PC-9 (cell line): ENCODE measurements at regions not wholly inside any gene's neighbourhood (a gene's known extent, or its start where the extent isn't known, plus 50 kb on each side); places are given as distances from the start of the nearest gene placed in this dataset.

Source experiments
- BruUV-seq: library from RNA; stranded (reverse); fragments of 400-500 nt; replicated peaks from 2 replicates; lab custom pipeline; 2021; lab: Mats Ljungman, UMichigan
- CTCF ChIA-PET: fragments of 300-600 bp; sonication (Branson Sonifier 250); formaldehyde crosslinking; loops from one replicate; lab custom pipeline; 2022; ENCODE audit warnings: antibody characterized with exemption; lab: Charles Lee
- POLR2A ChIA-PET: fragments of 300-600 bp; sonication (Branson Sonifier 250); formaldehyde crosslinking; loops from one replicate; lab custom pipeline; 2022; ENCODE audit warnings: antibody characterized with exemption; ENCODE audit not compliant: unreplicated experiment; lab: Charles Lee
- DNase-seq, 2 experiments: peaks; one replicate each; pipeline versions ENCODE4 v3.0.0 to v3.0.0-alpha.2; 2015 to 2022; ENCODE audit warnings: mixed read lengths in 1 of 2
- H2AFZ ChIP-seq: fragments of 200-600 bp; sonication (generic); 2 replicates; pipeline ENCODE4 v1.8.1; 2017; ENCODE audit warnings: antibody characterized with exemption
- H3F3A ChIP-seq: fragments of 200-600 bp; sonication (generic); 2 replicates; pipeline ENCODE4 v1.8.1; 2017; ENCODE audit warnings: antibody characterized with exemption, mild to moderate bottlenecking, low read depth; ENCODE audit not compliant: insufficient read depth
- H3K27ac ChIP-seq: fragments of 200-600 bp; sonication (generic); 2 replicates; pipeline ENCODE4 v1.6.1; 2016; ENCODE audit warnings: mixed run types
- H3K27me3 ChIP-seq: fragments of 200-600 bp; sonication (generic); 2 replicates; pipeline ENCODE4 v1.6.1; 2016; ENCODE audit warnings: low read depth, mixed run types; ENCODE audit not compliant: insufficient read depth
- H3K36me3 ChIP-seq: fragments of 200-600 bp; sonication (generic); 2 replicates; pipeline ENCODE4 v1.6.1; 2016; ENCODE audit warnings: low read depth, mixed run types
- H3K4me1 ChIP-seq: fragments of 200-600 bp; sonication (generic); replicated peaks from 2 replicates; pipeline ENCODE4 v1.6.1; 2016; ENCODE audit warnings: mixed run types; ENCODE audit not compliant: insufficient read depth
- H3K4me2 ChIP-seq: fragments of 200-600 bp; sonication (generic); 2 replicates; pipeline ENCODE4 v1.6.1; 2017; ENCODE audit warnings: mixed run types
- H3K4me3 ChIP-seq: fragments of 200-600 bp; sonication (generic); 2 replicates; pipeline ENCODE4 v1.6.1; 2016; ENCODE audit warnings: mixed run types
- H3K79me2 ChIP-seq: fragments of 200-600 bp; sonication (generic); 2 replicates; pipeline ENCODE4 v1.6.1; 2017; ENCODE audit warnings: low read depth, mixed run types
- H3K9me2 ChIP-seq: fragments of 200-600 bp; sonication (generic); 2 replicates; pipeline ENCODE4 v1.8.1; 2017; ENCODE audit warnings: mild to moderate bottlenecking; ENCODE audit not compliant: insufficient read depth
- H3K9me3 ChIP-seq: fragments of 200-600 bp; sonication (generic); 2 replicates; pipeline ENCODE4 v1.8.1; 2016; ENCODE audit warnings: low read depth; ENCODE audit not compliant: insufficient read depth
- H4K20me1 ChIP-seq: fragments of 200-600 bp; sonication (generic); 2 replicates; pipeline ENCODE4 v1.8.1; 2017; ENCODE audit not compliant: insufficient read depth
- CTCF ChIP-seq: fragments of 200-600 bp; sonication (generic); conservative IDR thresholded peaks from 2 replicates; pipeline ENCODE4 v1.6.1; 2017; ENCODE audit warnings: mixed run types, antibody characterized with exemption, mild to moderate bottlenecking, moderate library complexity
- EZH2 ChIP-seq: fragments of 200-600 bp; sonication (generic); IDR thresholded peaks from 2 replicates; pipeline ENCODE4 v1.8.0; 2017; ENCODE audit warnings: antibody characterized with exemption, low read depth
- intact Hi-C: fragments of 100-400 bp; cut with micrococcal nuclease; formaldehyde crosslinking; loops from one replicate; pipeline ENCODE4 v1.10.0; 2022; ENCODE audit not compliant: unreplicated experiment

GRCh38 chr4:66568001-66568400, 897.7 kb upstream of the EPHA5 start:
- no peaks in the 10 kb centered on the region for H3F3A ChIP-seq
- POLR2A ChIA-PET, result no interaction called here
- H3K36me3 ChIP-seq, result no peaks in the 10 kb centered on the region
- no peak overlapping the region for H2AFZ ChIP-seq
- H3K79me2 ChIP-seq, result no peaks in the 10 kb centered on the region
- no TSS peak for BruUV-seq
- CTCF ChIA-PET, result no interaction called here
- H3K4me3 ChIP-seq, result no peak overlapping the region
- H4K20me1 ChIP-seq, result no peaks in the 10 kb centered on the region
- no peaks in the 10 kb centered on the region for H3K9me3 ChIP-seq
- H3K27ac ChIP-seq, result no peak overlapping the region
- H3K9me2 ChIP-seq, result no peaks in the 10 kb centered on the region
- H3K4me2 ChIP-seq, result no peak overlapping the region
- H3K27me3 ChIP-seq, result no peaks in the 10 kb centered on the region
- no peak for TF ChIP-seq CTCF
- no peak for TF ChIP-seq EZH2
- DNase-seq, result no peak
- H3K4me1 ChIP-seq, result no peaks in the 10 kb centered on the region
- intact Hi-C loops, result no loop called here

- no TSS peak for BruUV-seq
- DNase-seq, result no peak
- no peak overlapping the region for H3K27ac ChIP-seq
- intact Hi-C loops, result no loop called here
- no peaks in the 10 kb centered on the region for H3K27me3 ChIP-seq
- H3K4me1 ChIP-seq, result no peaks in the 10 kb centered on the region
- H3K36me3 ChIP-seq, result no peaks in the 10 kb centered on the region
- no peaks in the 10 kb centered on the region for H3K79me2 ChIP-seq
- no peaks in the 10 kb centered on the region for H4K20me1 ChIP-seq
- POLR2A ChIA-PET, result interaction anchor here (0.6 kb wide), 1 partner anchor 1702 kb away, joined by 3 read pairs; no protein-coding TSS in a partner anchor
- CTCF ChIA-PET, result no interaction called here
- no peak overlapping the region for H3K4me3 ChIP-seq
- no peaks in the 10 kb centered on the region for H3F3A ChIP-seq
- no peak overlapping the region for H2AFZ ChIP-seq
- no peak overlapping the region for H3K4me2 ChIP-seq
- H3K9me2 ChIP-seq, result no peaks in the 10 kb centered on the region
- H3K9me3 ChIP-seq, result no peaks in the 10 kb centered on the region
- TF ChIP-seq EZH2 (no peak), CTCF (no peak)
Observed at GRCh38 chr4:66567551-66567950, 897.3 kb upstream of the EPHA5 start.

- BruUV-seq, result no TSS peak
- intact Hi-C loops, result no loop called here
- Histone ChIP-seq H3K9me2 (no peaks in the 10 kb centered on the region), H3K27ac (no peak overlapping the region), H4K20me1 (no peaks in the 10 kb centered on the region), H3K36me3 (no peaks in the 10 kb centered on the region), H3K27me3 (no peaks in the 10 kb centered on the region), H2AFZ (no peak overlapping the region), H3K4me3 (no peak overlapping the region), H3K4me1 (no peaks in the 10 kb centered on the region), H3F3A (no peaks in the 10 kb centered on the region), H3K9me3 (no peaks in the 10 kb centered on the region), H3K4me2 (no peak overlapping the region), H3K79me2 (no peaks in the 10 kb centered on the region)
- no peak for TF ChIP-seq EZH2
- TF ChIP-seq CTCF, result no peak
- ChIA-PET POLR2A (interaction anchor here (0.6 to 0.7 kb wide), 2 partner anchors 9 to 1272 kb away, joined by 3 to 4 read pairs; no protein-coding TSS in a partner anchor), CTCF (no interaction called here)
- DNase-seq, result no peak
Observed at GRCh38 chr4:66565801-66566200, 895.5 kb upstream of the EPHA5 start.
